HepG2 (cell line): ENCODE measurements at regions not wholly inside any gene's neighbourhood (a gene's known extent, or its start where the extent isn't known, plus 50 kb on each side); places are given as distances from the start of the nearest gene placed in this dataset.

ENCODE experiments used
- BCL6 ChIP-seq: IDR thresholded peaks from 2 replicates; pipeline ENCODE4 v1.6.1; 2016; ENCODE audit warnings: missing genetic modification reagents, missing compliant biosample characterization
- DR1 ChIP-seq: sonication (generic); formaldehyde crosslinking; IDR thresholded peaks from 2 replicates; pipeline ENCODE4 v1.8.0; 2021; ENCODE audit warnings: mild to moderate bottlenecking, missing genetic modification reagents, inconsistent platforms
- EP300 ChIP-seq, 3 experiments: sonication (generic) in 1 of 3; formaldehyde crosslinking in 1 of 3; IDR thresholded peaks; 2 replicates each; pipeline versions ENCODE4 v1.5.1 to v1.6.1; 2011 to 2020; ENCODE audit warnings: low read depth in 2 of 3, low read length in 2 of 3, borderline replicate concordance in 1 of 3, improper control_type of control experiment in 1 of 3, mild to moderate bottlenecking in 1 of 3, missing genetic modification reagents in 1 of 3, moderate library complexity in 1 of 3
- FOXP1 ChIP-seq, 2 experiments: fragments of 450-650 bp in 1 of 2; IDR thresholded peaks; 2 replicates each; pipeline ENCODE4 v1.6.1; 2017 to 2018; ENCODE audit warnings: antibody characterized with exemption in 1 of 2
- GATA4 ChIP-seq: sonication (generic); IDR thresholded peaks from 2 replicates; pipeline ENCODE4 v1.6.1; 2016; ENCODE audit warnings: antibody characterized with exemption, low read depth, borderline replicate concordance
- GATAD1 ChIP-seq: IDR thresholded peaks from 2 replicates; pipeline ENCODE4 v1.6.1; 2016; ENCODE audit warnings: missing genetic modification reagents, missing compliant biosample characterization
- HNF1A ChIP-seq, 2 experiments: sonication (generic) in 1 of 2; formaldehyde crosslinking in 1 of 2; IDR thresholded peaks; 2 replicates each; pipeline versions ENCODE4 v1.4.0 to v1.6.1; 2016 to 2020; ENCODE audit warnings: borderline replicate concordance in 1 of 2, low read depth in 1 of 2, mild to moderate bottlenecking in 1 of 2, missing genetic modification reagents in 1 of 2
- JDP2 ChIP-seq: sonication (generic); formaldehyde crosslinking; IDR thresholded peaks from 2 replicates; pipeline ENCODE4 v1.8.1; 2022; ENCODE audit warnings: missing genetic modification reagents, borderline replicate concordance
- KDM1A ChIP-seq: IDR thresholded peaks from 2 replicates; pipeline ENCODE4 v1.6.1; 2016; ENCODE audit warnings: missing compliant biosample characterization
- KDM5B ChIP-seq: sonication (generic); formaldehyde crosslinking; IDR thresholded peaks from 2 replicates; pipeline ENCODE4 v1.4.0; 2020; ENCODE audit warnings: missing genetic modification reagents, mild to moderate bottlenecking, borderline replicate concordance
- KLF13 ChIP-seq: sonication (generic); formaldehyde crosslinking; IDR thresholded peaks from 2 replicates; pipeline ENCODE4 v1.4.0; 2020; ENCODE audit warnings: mild to moderate bottlenecking, missing genetic modification reagents
- MAFG ChIP-seq: sonication (generic); formaldehyde crosslinking; IDR thresholded peaks from 2 replicates; pipeline ENCODE4 v1.5.1; 2020; ENCODE audit warnings: mild to moderate bottlenecking, missing genetic modification reagents
- MTF2 ChIP-seq: sonication (generic); formaldehyde crosslinking; IDR thresholded peaks from 2 replicates; pipeline ENCODE4 v1.5.0; 2020; ENCODE audit warnings: missing genetic modification reagents, borderline replicate concordance
- NCOA2 ChIP-seq: sonication (generic); formaldehyde crosslinking; IDR thresholded peaks from 2 replicates; pipeline ENCODE4 v1.8.0; 2022; ENCODE audit warnings: inconsistent platforms
- NFIC ChIP-seq: IDR thresholded peaks from 2 replicates; pipeline ENCODE4 v1.6.1; 2012; ENCODE audit warnings: mild to moderate bottlenecking, low read length, inconsistent platforms
- RARA ChIP-seq: IDR thresholded peaks from 2 replicates; pipeline ENCODE4 v1.6.1; 2016; ENCODE audit warnings: missing genetic modification reagents, missing compliant biosample characterization
- REXO4 ChIP-seq: sonication (generic); formaldehyde crosslinking; IDR thresholded peaks from 2 replicates; pipeline ENCODE4 v1.8.0; 2022; ENCODE audit warnings: missing genetic modification reagents, mild to moderate bottlenecking, borderline replicate concordance
- SALL2 ChIP-seq: sonication (generic); formaldehyde crosslinking; IDR thresholded peaks from 2 replicates; pipeline ENCODE4 v1.8.1; 2023; ENCODE audit warnings: mild to moderate bottlenecking, missing genetic modification reagents, inconsistent platforms
- SAP130 ChIP-seq: IDR thresholded peaks from 2 replicates; pipeline ENCODE4 v1.6.1; 2016; ENCODE audit warnings: low read depth
- SIX4 ChIP-seq: sonication (generic); formaldehyde crosslinking; IDR thresholded peaks from 2 replicates; pipeline ENCODE4 v1.4.0; 2020; ENCODE audit warnings: missing genetic modification reagents
- SNRNP70 ChIP-seq: fragments of 200-400 bp; formaldehyde crosslinking; IDR thresholded peaks from 2 replicates; pipeline ENCODE4 v1.6.1; 2017; ENCODE audit warnings: mild to moderate bottlenecking, low read depth, low read length, moderate library complexity
- SOX6 ChIP-seq, 2 experiments: fragments of 450-650 bp in 1 of 2; sonication (generic) in 1 of 2; formaldehyde crosslinking in 1 of 2; IDR thresholded peaks; 2 replicates each; pipeline versions ENCODE4 v1.4.0 to v1.6.1; 2017 to 2020; ENCODE audit warnings: antibody characterized with exemption in 1 of 2, mild to moderate bottlenecking in 1 of 2, missing genetic modification reagents in 1 of 2
- TEAD2 ChIP-seq: sonication (generic); formaldehyde crosslinking; IDR thresholded peaks from 2 replicates; pipeline ENCODE4 v1.9.0; 2021; ENCODE audit warnings: missing genetic modification reagents
- ZNF354B ChIP-seq: sonication (generic); formaldehyde crosslinking; IDR thresholded peaks from 2 replicates; pipeline ENCODE4 v1.8.0; 2022; ENCODE audit warnings: mild to moderate bottlenecking, missing genetic modification reagents
- ZNF704 ChIP-seq: sonication (generic); formaldehyde crosslinking; IDR thresholded peaks from 2 replicates; pipeline ENCODE4 v1.8.1; 2023; ENCODE audit warnings: mild to moderate bottlenecking, inconsistent platforms, moderate library complexity, missing genetic modification reagents, borderline replicate concordance

GRCh38 chr2:138421315-138421970 lies 80.1 kb upstream of the SPOPL start (continued):
- TF ChIP-seq HNF1A (IDR thresholded peaks at IDR 0.05; ENCODE audit: low read depth): no peak
- no peak for TF ChIP-seq HNF1A (CRISPR knock-in tag; IDR thresholded peaks at IDR 0.05; ENCODE audit: borderline replicate concordance)
- TF ChIP-seq SOX6 (IDR thresholded peaks at IDR 0.05): no peak
- peak; percentile 30; the same call in 1 of the 2 replicates for TF ChIP-seq SOX6 (CRISPR knock-in tag; IDR thresholded peaks at IDR 0.05)
- no peak for TF ChIP-seq MTF2 (CRISPR knock-in tag)
- no peak for TF ChIP-seq GATAD1
- TF ChIP-seq GATA4: no peak
- no peak for TF ChIP-seq KDM5B (CRISPR knock-in tag)
- TF ChIP-seq RARA (CRISPR knock-in tag): peak; percentile 93
- TF ChIP-seq REXO4: no peak
- no peak for TF ChIP-seq DR1
- TF ChIP-seq ZNF704: no peak
- no peak for TF ChIP-seq MAFG
- no peak for TF ChIP-seq ZNF354B
- no peak for TF ChIP-seq TEAD2 (CRISPR knock-in tag)
- TF ChIP-seq FOXP1 (IDR thresholded peaks at IDR 0.05): no peak
- TF ChIP-seq FOXP1 (CRISPR knock-in tag; IDR thresholded peaks at IDR 0.05): no peak; the same call in 1 of the 2 replicates
- TF ChIP-seq SAP130: no peak
- TF ChIP-seq JDP2: no peak
- no peak for TF ChIP-seq SALL2 (CRISPR knock-in tag)
- TF ChIP-seq NCOA2 (CRISPR knock-in tag): peak; percentile 59; the same call in 1 of the 2 replicates
- no peak for TF ChIP-seq SNRNP70
- peak; percentile 44; the same call in 1 of the 2 replicates for TF ChIP-seq NFIC
- peak; percentile 25; the same call in 1 of the 2 replicates for TF ChIP-seq KDM1A (CRISPR knock-in tag)
- peak; percentile 64 for TF ChIP-seq BCL6 (CRISPR knock-in tag)
- TF ChIP-seq EP300 (IDR thresholded peaks at IDR 0.05; ENCODE audit: low read depth in 2 of 2, low read length in 2 of 2): peak; percentile 21 to 84; a peak in 2 of 4 replicates
- TF ChIP-seq EP300 (CRISPR knock-in tag; IDR thresholded peaks at IDR 0.05; ENCODE audit: borderline replicate concordance): no peak; the same call in 1 of the 2 replicates
- peak; percentile 61; the same call in 1 of the 2 replicates for TF ChIP-seq SIX4 (CRISPR knock-in tag)
- TF ChIP-seq KLF13 (CRISPR knock-in tag): no peak
